NCI-H2196 treated with DMSO at 0.1 percent for 48 hours (cell line): ENCODE measurements at regions not wholly inside any gene's neighbourhood (a gene's known extent, or its start where the extent isn't known, plus 50 kb on each side); places are given as distances from the start of the nearest gene placed in this dataset.

ENCODE experiments used
- DNase-seq: peaks from one replicate; lab custom pipeline; 2025; ENCODE audit not compliant: unreplicated experiment; lab: John Stamatoyannopoulos, UW

GRCh38 chr4:110878413-110878812, 255.5 kb upstream of the PITX2 start:
- no peak for DNase-seq

- DNase-seq: no peak
Observed at GRCh38 chr4:110878956-110879355, 256.1 kb upstream of the PITX2 start.

GRCh38 chr4:110886270-110886669, 263.4 kb upstream of the PITX2 start:
- no peak for DNase-seq

GRCh38 chr4:110886856-110887255, 264.0 kb upstream of the PITX2 start:
- DNase-seq: no peak

- DNase-seq: no peak
Observed at GRCh38 chr4:110897784-110898183, 274.9 kb upstream of the PITX2 start.

GRCh38 chr4:110898290-110898689, 275.4 kb upstream of the PITX2 start:
- DNase-seq: no peak

GRCh38 chr4:110900213-110900769, 277.4 kb upstream of the PITX2 start:
- no peak for DNase-seq

GRCh38 chr4:110902500-110902899, 279.6 kb upstream of the PITX2 start:
- DNase-seq: no peak

GRCh38 chr4:110904435-110905065, 281.7 kb upstream of the PITX2 start:
- DNase-seq: no peak

GRCh38 chr4:110905367-110905766, 282.5 kb upstream of the PITX2 start:
- no peak for DNase-seq

- no peak for DNase-seq
Observed at GRCh38 chr4:110907801-110908313, 285.0 kb upstream of the PITX2 start.

- DNase-seq: no peak
Observed at GRCh38 chr4:110914791-110915190, 291.9 kb upstream of the PITX2 start.

- no peak for DNase-seq
Observed at GRCh38 chr4:110915301-110915700, 292.4 kb upstream of the PITX2 start.

- no peak for DNase-seq
Observed at GRCh38 chr4:110916505-110916904, 293.6 kb upstream of the PITX2 start.

GRCh38 chr4:110917835-110918234, 295.0 kb upstream of the PITX2 start:
- no peak for DNase-seq

GRCh38 chr4:110920990-110921389, 298.1 kb upstream of the PITX2 start:
- no peak for DNase-seq

- DNase-seq: no peak
Observed at GRCh38 chr4:110924761-110925160, 301.9 kb upstream of the PITX2 start.

GRCh38 chr4:110926841-110927400, 304.0 kb upstream of the PITX2 start:
- no peak for DNase-seq

- no peak for DNase-seq
Observed at GRCh38 chr4:110933341-110933740, 310.5 kb upstream of the PITX2 start.

- no peak for DNase-seq
Observed at GRCh38 chr4:110944501-110944900, 321.6 kb upstream of the PITX2 start.

GRCh38 chr4:110945600-110945999, 322.7 kb upstream of the PITX2 start:
- DNase-seq: no peak

GRCh38 chr4:110949542-110949941, 326.7 kb upstream of the PITX2 start:
- no peak for DNase-seq

GRCh38 chr4:110950731-110951130, 327.9 kb upstream of the PITX2 start:
- DNase-seq: no peak
